ENCODE measurements at regions not wholly inside any gene's neighbourhood (a gene's known extent, or its start where the extent isn't known, plus 50 kb on each side); places are given as distances from the start of the nearest gene placed in this dataset.

DNA sequence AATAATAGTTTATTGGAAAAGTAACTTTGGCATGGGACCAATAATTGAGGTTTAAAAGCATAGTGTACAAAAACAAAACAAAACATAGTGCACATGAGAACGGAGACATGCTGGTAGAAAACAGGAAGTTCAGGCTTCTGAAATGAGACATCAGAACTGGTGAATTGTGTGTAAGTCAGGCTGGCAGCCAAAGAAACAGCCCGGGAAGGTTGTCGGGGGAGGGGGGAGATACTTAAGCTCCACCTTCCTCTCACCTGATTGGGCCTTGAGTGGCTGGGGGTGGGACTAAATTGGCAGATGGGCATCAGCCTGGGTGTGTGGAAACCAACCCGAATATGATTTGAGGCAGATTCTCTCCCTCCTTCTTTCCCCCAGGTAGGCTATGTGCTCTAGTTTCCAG, 256.3 kb downstream of the SMARCA2 start:
- no peak for TF ChIP-seq POLR2AphosphoS5 (IDR thresholded peaks at IDR 0.05)
- no peak for TF ChIP-seq POLR2A (IDR thresholded peaks at IDR 0.05)
- TF ChIP-seq, protein P1, sequence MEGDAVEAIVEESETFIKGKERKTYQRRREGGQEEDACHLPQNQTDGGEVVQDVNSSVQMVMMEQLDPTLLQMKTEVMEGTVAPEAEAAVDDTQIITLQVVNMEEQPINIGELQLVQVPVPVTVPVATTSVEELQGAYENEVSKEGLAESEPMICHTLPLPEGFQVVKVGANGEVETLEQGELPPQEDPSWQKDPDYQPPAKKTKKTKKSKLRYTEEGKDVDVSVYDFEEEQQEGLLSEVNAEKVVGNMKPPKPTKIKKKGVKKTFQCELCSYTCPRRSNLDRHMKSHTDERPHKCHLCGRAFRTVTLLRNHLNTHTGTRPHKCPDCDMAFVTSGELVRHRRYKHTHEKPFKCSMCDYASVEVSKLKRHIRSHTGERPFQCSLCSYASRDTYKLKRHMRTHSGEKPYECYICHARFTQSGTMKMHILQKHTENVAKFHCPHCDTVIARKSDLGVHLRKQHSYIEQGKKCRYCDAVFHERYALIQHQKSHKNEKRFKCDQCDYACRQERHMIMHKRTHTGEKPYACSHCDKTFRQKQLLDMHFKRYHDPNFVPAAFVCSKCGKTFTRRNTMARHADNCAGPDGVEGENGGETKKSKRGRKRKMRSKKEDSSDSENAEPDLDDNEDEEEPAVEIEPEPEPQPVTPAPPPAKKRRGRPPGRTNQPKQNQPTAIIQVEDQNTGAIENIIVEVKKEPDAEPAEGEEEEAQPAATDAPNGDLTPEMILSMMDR (IDR thresholded peaks at IDR 0.05) = no peak

Measured in transverse colon (tissue), 4 donors.